Neural progenitor cell (in vitro differentiated cells): ENCODE measurements at regions not wholly inside any gene's neighbourhood (a gene's known extent, or its start where the extent isn't known, plus 50 kb on each side); places are given as distances from the start of the nearest gene placed in this dataset.

ENCODE experiments used
- DNase-seq: peaks from one replicate; pipeline ENCODE4 v3.0.0-alpha.2; 2016; ENCODE audit warnings: low spot score
- H2AFZ ChIP-seq: fragments of 200-600 bp; sonication (generic); replicated peaks from 2 replicates; pipeline ENCODE4 v1.6.1; 2016; ENCODE audit warnings: antibody characterized with exemption
- H3F3A ChIP-seq: fragments of 200-600 bp; sonication (generic); 2 replicates; pipeline ENCODE4 v1.6.1; 2016; ENCODE audit warnings: antibody characterized with exemption, low read depth
- H3K27ac ChIP-seq: fragments of 200-600 bp; sonication (generic); 2 replicates; pipeline ENCODE4 v1.5.1; 2016; ENCODE audit warnings: mild to moderate bottlenecking
- H3K27me3 ChIP-seq: fragments of 200-600 bp; sonication (generic); 2 replicates; pipeline ENCODE4 v1.6.1; 2016; ENCODE audit warnings: mild to moderate bottlenecking, moderate library complexity
- H3K36me3 ChIP-seq: fragments of 200-600 bp; sonication (generic); 2 replicates; pipeline ENCODE4 v1.5.1; 2016
- H3K4me1 ChIP-seq: fragments of 200-600 bp; sonication (generic); 2 replicates; pipeline ENCODE4 v1.6.1; 2016; ENCODE audit warnings: mixed run types
- H3K4me2 ChIP-seq: fragments of 200-600 bp; sonication (generic); 2 replicates; pipeline ENCODE4 v1.6.1; 2016
- H3K4me3 ChIP-seq: fragments of 200-600 bp; sonication (generic); 2 replicates; pipeline ENCODE4 v1.5.1; 2016
- H3K79me2 ChIP-seq: fragments of 200-600 bp; sonication (generic); 2 replicates; pipeline ENCODE4 v1.6.1; 2016; ENCODE audit warnings: low read depth
- H3K9ac ChIP-seq: fragments of 200-600 bp; sonication (generic); 2 replicates; pipeline ENCODE4 v1.6.1; 2016
- H3K9me3 ChIP-seq: fragments of 200-600 bp; sonication (generic); 2 replicates; pipeline ENCODE4 v1.5.1; 2016; ENCODE audit warnings: low read depth
- H4K20me1 ChIP-seq: fragments of 200-600 bp; sonication (generic); 2 replicates; pipeline ENCODE4 v1.6.1; 2016; ENCODE audit warnings: low read depth
- H3K27ac Mint-ChIP-seq: 3 replicates; pipeline ENCODE4 v1.8.0; 2021; ENCODE audit warnings: mixed read lengths
- H3K27me3 Mint-ChIP-seq: 2 replicates; pipeline ENCODE4 v1.8.0; 2022; ENCODE audit warnings: low read depth, mild to moderate bottlenecking, inconsistent platforms, moderate library complexity, mixed read lengths; ENCODE audit not compliant: insufficient read depth
- H3K36me3 Mint-ChIP-seq: 3 replicates; pipeline ENCODE4 v1.8.0; 2021; ENCODE audit warnings: mixed read lengths
- H3K4me1 Mint-ChIP-seq: 3 replicates; pipeline ENCODE4 v1.8.0; 2021; ENCODE audit warnings: mixed read lengths
- H3K4me3 Mint-ChIP-seq: 3 replicates; pipeline ENCODE4 v1.8.0; 2021; ENCODE audit warnings: mild to moderate bottlenecking, moderate library complexity, mixed read lengths
- H3K9me3 Mint-ChIP-seq: 3 replicates; pipeline ENCODE4 v1.8.0; 2020; ENCODE audit warnings: mixed read lengths
- CTCF ChIP-seq: fragments of 200-600 bp; sonication (generic); IDR thresholded peaks from 2 replicates; pipeline ENCODE4 v1.5.1; 2017; ENCODE audit warnings: antibody characterized with exemption, mild to moderate bottlenecking
- EZH2 ChIP-seq: fragments of 200-600 bp; sonication (generic); IDR thresholded peaks from 2 replicates; pipeline ENCODE4 v1.6.1; 2017; ENCODE audit warnings: antibody characterized with exemption, mild to moderate bottlenecking, moderate library complexity
- EZH2phosphoT487 ChIP-seq: fragments of 200-600 bp; sonication (generic); IDR thresholded peaks from 2 replicates; pipeline ENCODE4 v1.6.1; 2017; ENCODE audit warnings: antibody characterized with exemption

GRCh38 chr9:85137696-85138095 lies 468.2 kb downstream of the NTRK2 start:
- no peaks in the 10 kb centered on the region for H3K9me3 Mint-ChIP-seq
- Histone ChIP-seq H3K4me1 (no peaks in the 10 kb centered on the region), H2AFZ (no peak overlapping the region), H3K9ac (no peak overlapping the region), H3F3A (no peaks in the 10 kb centered on the region), H3K27ac (no peak overlapping the region), H3K9me3 (no peaks in the 10 kb centered on the region), H3K4me2 (no peak overlapping the region), H4K20me1 (no peaks in the 10 kb centered on the region), H3K4me3 (no peak overlapping the region), H3K27me3 (no peaks in the 10 kb centered on the region), H3K36me3 (no peaks in the 10 kb centered on the region), H3K79me2 (no peaks in the 10 kb centered on the region)
- H3K4me1 Mint-ChIP-seq = no peaks in the 10 kb centered on the region
- no peak for DNase-seq
- no peak overlapping the region for H3K27ac Mint-ChIP-seq
- TF ChIP-seq EZH2 = no peak
- peaks cover 3% of the 10 kb centered on the region for H3K27me3 Mint-ChIP-seq
- H3K4me3 Mint-ChIP-seq = no peak overlapping the region
- H3K36me3 Mint-ChIP-seq = no peaks in the 10 kb centered on the region

GRCh38 chr9:85136987-85137386 lies 467.5 kb downstream of the NTRK2 start:
- no peak overlapping the region for H3K27ac ChIP-seq
- no peaks in the 10 kb centered on the region for H4K20me1 ChIP-seq
- DNase-seq = no peak
- H3K9ac ChIP-seq = no peak overlapping the region
- H3K27me3 ChIP-seq = no peaks in the 10 kb centered on the region
- H2AFZ ChIP-seq = no peak overlapping the region
- H3K4me1 Mint-ChIP-seq = no peaks in the 10 kb centered on the region
- no peak for TF ChIP-seq EZH2
- TF ChIP-seq EZH2phosphoT487 = no peak
- no peak for TF ChIP-seq CTCF
- H3K4me3 Mint-ChIP-seq = no peak overlapping the region
- H3K36me3 Mint-ChIP-seq = no peaks in the 10 kb centered on the region
- H3K4me1 ChIP-seq = no peaks in the 10 kb centered on the region
- no peaks in the 10 kb centered on the region for H3F3A ChIP-seq
- no peak overlapping the region for H3K27ac Mint-ChIP-seq
- no peak overlapping the region for H3K4me3 ChIP-seq
- no peaks in the 10 kb centered on the region for H3K27me3 Mint-ChIP-seq
- H3K79me2 ChIP-seq = no peaks in the 10 kb centered on the region
- H3K36me3 ChIP-seq = no peaks in the 10 kb centered on the region
- H3K9me3 ChIP-seq = no peaks in the 10 kb centered on the region
- H3K4me2 ChIP-seq = no peak overlapping the region
- no peaks in the 10 kb centered on the region for H3K9me3 Mint-ChIP-seq

- no peaks in the 10 kb centered on the region for H3K9me3 Mint-ChIP-seq
- Histone ChIP-seq H3K9me3 (no peaks in the 10 kb centered on the region), H3K4me1 (no peaks in the 10 kb centered on the region), H3K27me3 (no peaks in the 10 kb centered on the region), H3K79me2 (no peaks in the 10 kb centered on the region), H3K36me3 (no peaks in the 10 kb centered on the region), H4K20me1 (no peaks in the 10 kb centered on the region), H3K4me3 (no peak overlapping the region), H2AFZ (no peak overlapping the region), H3F3A (no peaks in the 10 kb centered on the region), H3K9ac (no peak overlapping the region), H3K4me2 (no peak overlapping the region), H3K27ac (no peak overlapping the region)
- H3K4me3 Mint-ChIP-seq = no peak overlapping the region
- H3K36me3 Mint-ChIP-seq = no peaks in the 10 kb centered on the region
- H3K4me1 Mint-ChIP-seq = no peaks in the 10 kb centered on the region
- no peak overlapping the region for H3K27ac Mint-ChIP-seq
- no peaks in the 10 kb centered on the region for H3K27me3 Mint-ChIP-seq
- no peak for DNase-seq
- TF ChIP-seq EZH2phosphoT487 = no peak
- TF ChIP-seq EZH2 = no peak
- TF ChIP-seq CTCF = no peak
Observed at GRCh38 chr9:85136507-85136906, 467.0 kb downstream of the NTRK2 start.

- Histone ChIP-seq H3K79me2 (no peaks in the 10 kb centered on the region), H3K36me3 (no peaks in the 10 kb centered on the region), H3F3A (no peaks in the 10 kb centered on the region), H3K4me1 (no peaks in the 10 kb centered on the region), H3K27me3 (no peaks in the 10 kb centered on the region), H3K4me2 (no peak overlapping the region), H3K9me3 (no peaks in the 10 kb centered on the region), H3K4me3 (no peak overlapping the region), H3K9ac (no peak overlapping the region), H4K20me1 (no peaks in the 10 kb centered on the region), H2AFZ (no peak overlapping the region), H3K27ac (no peak overlapping the region)
- Mint-ChIP-seq H3K4me1 (no peaks in the 10 kb centered on the region), H3K9me3 (no peaks in the 10 kb centered on the region), H3K27me3 (no peaks in the 10 kb centered on the region), H3K36me3 (no peaks in the 10 kb centered on the region), H3K4me3 (no peak overlapping the region), H3K27ac (no peak overlapping the region)
- TF ChIP-seq EZH2 = no peak
- TF ChIP-seq EZH2phosphoT487 = no peak
- TF ChIP-seq CTCF = no peak
- DNase-seq = no peak
Observed at GRCh38 chr9:85130764-85131163, 461.2 kb downstream of the NTRK2 start.
